ENCODE measurements at regions not wholly inside any gene's neighbourhood (a gene's known extent, or its start where the extent isn't known, plus 50 kb on each side); places are given as distances from the start of the nearest gene placed in this dataset.
"Not testable (repeated sequence)": the region's sequence is repeated elsewhere in the genome, so short reads cannot be mapped to it uniquely, and the experiment has no call there.

- DNase-seq (ENCODE audit: extremely low read depth in 1 of 2, low read depth in 1 of 2) = no peak
These were observed 50.1 kb upstream of the BCL6 start for GRCh38 chr3:187795207-187795960.

GRCh38 chr3:187798126-187798525 lies 52.9 kb upstream of the BCL6 start:
- no peak for DNase-seq (ENCODE audit: extremely low read depth in 1 of 2, low read depth in 1 of 2)

GRCh38 chr3:187798531-187799530 lies 53.6 kb upstream of the BCL6 start:
- DNase-seq (ENCODE audit: extremely low read depth in 1 of 2, low read depth in 1 of 2) = no peak

- DNase-seq (ENCODE audit: extremely low read depth in 1 of 2, low read depth in 1 of 2) = no peak
These were observed 54.8 kb upstream of the BCL6 start for GRCh38 chr3:187799942-187800641.

- no peak for DNase-seq (ENCODE audit: extremely low read depth in 1 of 2, low read depth in 1 of 2)
These were observed 55.9 kb upstream of the BCL6 start for GRCh38 chr3:187801152-187801551.

- DNase-seq (ENCODE audit: extremely low read depth in 1 of 2, low read depth in 1 of 2) = no peak
These were observed 57.1 kb upstream of the BCL6 start for GRCh38 chr3:187802203-187802927.

- no peak for DNase-seq (ENCODE audit: extremely low read depth in 1 of 2, low read depth in 1 of 2)
These were observed 57.6 kb upstream of the BCL6 start for GRCh38 chr3:187802928-187803259.

GRCh38 chr3:187804120-187804744 lies 59.0 kb upstream of the BCL6 start:
- no peak for DNase-seq (ENCODE audit: extremely low read depth in 1 of 2, low read depth in 1 of 2)

GRCh38 chr3:187804745-187805121 lies 59.5 kb upstream of the BCL6 start:
- no peak for DNase-seq (ENCODE audit: extremely low read depth in 1 of 2, low read depth in 1 of 2)

- no peak for DNase-seq (ENCODE audit: extremely low read depth in 1 of 2, low read depth in 1 of 2)
These were observed 60.5 kb upstream of the BCL6 start for GRCh38 chr3:187805774-187806173.

- no peak for DNase-seq (ENCODE audit: extremely low read depth in 1 of 2, low read depth in 1 of 2)
These were observed 62.0 kb upstream of the BCL6 start for GRCh38 chr3:187807086-187807862.

GRCh38 chr3:187808527-187808895 lies 63.2 kb upstream of the BCL6 start:
- no peak for DNase-seq (ENCODE audit: extremely low read depth in 1 of 2, low read depth in 1 of 2)

- no peak for DNase-seq (ENCODE audit: extremely low read depth in 1 of 2, low read depth in 1 of 2)
These were observed 64.3 kb upstream of the BCL6 start for GRCh38 chr3:187809612-187809991.

- DNase-seq (ENCODE audit: extremely low read depth in 1 of 2, low read depth in 1 of 2) = no peak
These were observed 64.8 kb upstream of the BCL6 start for GRCh38 chr3:187810021-187810446.

GRCh38 chr3:187811585-187812250 lies 66.5 kb upstream of the BCL6 start:
- DNase-seq (ENCODE audit: extremely low read depth in 1 of 2, low read depth in 1 of 2) = no peak

- no peak for DNase-seq (ENCODE audit: extremely low read depth in 1 of 2, low read depth in 1 of 2)
These were observed 67.2 kb upstream of the BCL6 start for GRCh38 chr3:187812496-187812895.

GRCh38 chr3:187813198-187813597 lies 67.9 kb upstream of the BCL6 start:
- no peak for DNase-seq (ENCODE audit: extremely low read depth in 1 of 2, low read depth in 1 of 2)

GRCh38 chr3:187817766-187818165 lies 72.5 kb upstream of the BCL6 start:
- not testable (repeated sequence) for DNase-seq (ENCODE audit: extremely low read depth in 1 of 2, low read depth in 1 of 2)

All from activated CD8-positive, alpha-beta memory T cell treated with anti-CD3 and anti-CD28 coated beads for 1 hour (primary cell).